HCT116 (cell line): ENCODE measurements at regions not wholly inside any gene's neighbourhood (a gene's known extent, or its start where the extent isn't known, plus 50 kb on each side); places are given as distances from the start of the nearest gene placed in this dataset.

ENCODE experiments used
- ATAC-seq: fragments of 200-7000 bp; cut with Tn5 transposase; 2 replicates; pipeline ENCODE4 v1.9.1; 2020; ENCODE audit warnings: mild to moderate bottlenecking, moderate library complexity
- BruUV-seq: library from RNA; stranded (reverse); fragments of 400-500 nt; replicated peaks from 2 replicates; lab custom pipeline; 2021; lab: Mats Ljungman, UMichigan
- CTCF ChIA-PET: fragments of 300-600 bp; sonication (Branson Sonifier 250); formaldehyde crosslinking; loops from one replicate; lab custom pipeline; 2021; ENCODE audit warnings: antibody characterized with exemption; lab: Charles Lee
- POLR2A ChIA-PET: fragments of 300-600, 350-600 bp; sonication (Branson Sonifier 250); formaldehyde crosslinking; loops from one replicate; lab custom pipeline; 2021; ENCODE audit warnings: antibody characterized with exemption; lab: Charles Lee
- RAD21 ChIA-PET, 2 experiments: fragments of 300-600 bp; sonication (Branson Sonifier 250); formaldehyde crosslinking; loops; one replicate each; lab custom pipeline; 2023; ENCODE audit warnings: low total read pairs in 2 of 2; ENCODE audit not compliant: uncharacterized antibody in 2 of 2, unreplicated experiment in 2 of 2, low non-redundant PET in 1 of 2; lab: Charles Lee
- DNase-seq: peaks from one replicate; pipeline ENCODE4 v3.0.0-alpha.2; 2010; ENCODE audit warnings: low read depth, low spot score
- H2AFZ ChIP-seq: fragments of 200-600 bp; shearing (Covaris generic), sonication (generic); 2 replicates; pipeline ENCODE4 v1.6.1; 2017; ENCODE audit warnings: low read depth, mixed run types, mixed read lengths, antibody characterized with exemption, low read length; ENCODE audit not compliant: poor library complexity, severe bottlenecking
- H3K27ac ChIP-seq: 2 replicates; pipeline ENCODE4 v1.5.1; 2012; ENCODE audit warnings: low read depth, low read length
- H3K27me3 ChIP-seq: fragments of 200-600 bp; sonication (generic); 2 replicates; pipeline ENCODE4 v1.6.1; 2016; ENCODE audit warnings: mixed run types, low read length, mixed read lengths; ENCODE audit not compliant: insufficient read depth
- H3K36me3 ChIP-seq, 2 experiments: fragments of 200-500 bp in 1 of 2; fragments of 200-600 bp in 1 of 2; sonication (Bioruptor generic) in 1 of 2; sonication (generic) in 1 of 2; 2 replicates each; pipeline versions ENCODE4 v1.5.1 to v1.6.1; 2014 to 2016; ENCODE audit warnings: low read length in 2 of 2, inconsistent platforms in 1 of 2, mixed read lengths in 1 of 2, mixed run types in 1 of 2; ENCODE audit not compliant: insufficient read depth in 2 of 2, control insufficient read depth in 1 of 2
- H3K4me1 ChIP-seq, 2 experiments: fragments of 200-600 bp in 1 of 2; sonication (generic) in 1 of 2; 2 replicates each; pipeline versions ENCODE4 v1.5.1 to v1.6.1; 2012 to 2017; ENCODE audit warnings: low read length in 2 of 2, inconsistent platforms in 1 of 2, mild to moderate bottlenecking in 1 of 2, mixed read lengths in 1 of 2, mixed run types in 1 of 2, moderate library complexity in 1 of 2; ENCODE audit not compliant: insufficient read depth in 2 of 2, control insufficient read depth in 1 of 2
- H3K4me2 ChIP-seq: fragments of 200-600 bp; sonication (generic); 2 replicates; pipeline ENCODE4 v1.6.1; 2017; ENCODE audit warnings: mixed run types, low read length, mixed read lengths
- H3K4me3 ChIP-seq, 2 experiments: fragments of 200-600 bp in 1 of 2; sonication (generic) in 1 of 2; replicated peaks in 1 of 2; 2 replicates each; pipeline ENCODE4 v1.5.1; 2011 to 2016; ENCODE audit warnings: low read length in 2 of 2, control low read depth in 1 of 2, low read depth in 1 of 2, mild to moderate bottlenecking in 1 of 2, mixed read lengths in 1 of 2, mixed run types in 1 of 2
- H3K79me2 ChIP-seq: fragments of 200-600 bp; sonication (generic); 2 replicates; pipeline ENCODE4 v1.6.1; 2017; ENCODE audit warnings: mild to moderate bottlenecking, mixed run types, low read length, moderate library complexity, mixed read lengths; ENCODE audit not compliant: insufficient read depth
- H3K9ac ChIP-seq: fragments of 200-600 bp; sonication (generic); 2 replicates; pipeline ENCODE4 v1.6.1; 2016; ENCODE audit warnings: low read length, mixed read lengths
- H3K9me2 ChIP-seq: fragments of 200-600 bp; sonication (generic), shearing (Covaris generic); 2 replicates; pipeline ENCODE4 v1.6.1; 2017; ENCODE audit warnings: mixed run types, mild to moderate bottlenecking, moderate library complexity; ENCODE audit not compliant: insufficient read depth
- H3K9me3 ChIP-seq, 2 experiments: fragments of 200-500 bp in 1 of 2; fragments of 200-600 bp in 1 of 2; sonication (Bioruptor generic) in 1 of 2; sonication (generic) in 1 of 2; 2 replicates each; pipeline ENCODE4 v1.6.1; 2014 to 2017; ENCODE audit warnings: low read length in 2 of 2, mixed read lengths in 2 of 2, inconsistent platforms in 1 of 2, low read depth in 1 of 2, mild to moderate bottlenecking in 1 of 2, mixed run types in 1 of 2, moderate library complexity in 1 of 2; ENCODE audit not compliant: control insufficient read depth in 1 of 2, insufficient read depth in 1 of 2
- H4K20me1 ChIP-seq: fragments of 200-600 bp; sonication (generic), shearing (Covaris generic); 2 replicates; pipeline ENCODE4 v1.6.1; 2017; ENCODE audit warnings: mixed run types, mild to moderate bottlenecking, moderate library complexity; ENCODE audit not compliant: insufficient read depth
- ATF3 ChIP-seq: IDR thresholded peaks from 2 replicates; pipeline ENCODE4 v1.6.1; 2012
- CTCF ChIP-seq, 3 experiments: fragments of 200-600 bp in 1 of 3; sonication (generic) in 1 of 3; IDR thresholded peaks in 2 of 3; conservative IDR thresholded peaks in 1 of 3; 2 replicates each; pipeline ENCODE4 v1.5.1; 2012 to 2017; ENCODE audit warnings: low read depth in 2 of 3, low read length in 2 of 3, antibody characterized with exemption in 1 of 3, borderline replicate concordance in 1 of 3, control low read depth in 1 of 3, mild to moderate bottlenecking in 1 of 3, mixed read lengths in 1 of 3, mixed run types in 1 of 3, moderate library complexity in 1 of 3; ENCODE audit not compliant: insufficient read depth in 1 of 3
- ELF1 ChIP-seq: IDR thresholded peaks from 2 replicates; pipeline ENCODE4 v1.6.1; 2012; ENCODE audit warnings: low read depth, borderline replicate concordance
- EZH2 ChIP-seq: fragments of 200-600 bp; sonication (generic); IDR thresholded peaks from 2 replicates; pipeline ENCODE4 v1.6.1; 2017; ENCODE audit warnings: antibody characterized with exemption, mixed run types
- EZH2phosphoT487 ChIP-seq: fragments of 200-600 bp; IDR thresholded peaks from 2 replicates; pipeline ENCODE4 v1.6.1; 2018; ENCODE audit warnings: antibody characterized with exemption, borderline replicate concordance
- REST ChIP-seq: IDR thresholded peaks from 2 replicates; pipeline ENCODE4 v1.6.1; 2012; ENCODE audit warnings: low read depth
- SIN3A ChIP-seq: IDR thresholded peaks from 2 replicates; pipeline ENCODE4 v1.6.1; 2012; ENCODE audit warnings: low read depth
- ZBTB33 ChIP-seq: IDR thresholded peaks from 2 replicates; pipeline ENCODE4 v1.6.1; 2011; ENCODE audit warnings: mild to moderate bottlenecking, low read length, moderate library complexity; ENCODE audit not compliant: insufficient replicate concordance; ENCODE audit errors: extremely low read depth
- ZNF274 ChIP-seq: fragments of 200-500 bp; sonication (Bioruptor generic); IDR thresholded peaks from 2 replicates; pipeline ENCODE4 v1.6.1; 2014; ENCODE audit warnings: mild to moderate bottlenecking, low read depth, low read length, inconsistent platforms
- intact Hi-C: fragments of 100-400 bp; cut with micrococcal nuclease; formaldehyde crosslinking; loops from 2 replicates; pipeline ENCODE4 v1.10.0; 2022

GRCh38 chr3:3340965-3341895, 161.7 kb upstream of the CRBN start (continued):
- TF ChIP-seq REST: no peak

GRCh38 chr3:3340526-3340925, 161.0 kb upstream of the CRBN start:
- Histone ChIP-seq H4K20me1 (no peaks in the 10 kb centered on the region), H3K27ac (no peak overlapping the region)
- TF ChIP-seq EZH2 (no peak), ZBTB33 (no peak), ATF3 (no peak), ELF1 (no peak), SIN3A (no peak), CTCF (IDR thresholded peaks at IDR 0.05 in 2 of 3, conservative IDR thresholded peaks at IDR 0.05 in 1 of 3; ENCODE audit: borderline replicate concordance in 1 of 3, insufficient read depth in 1 of 3, low read depth in 2 of 3, low read length in 2 of 3) (no peak), ZNF274 (no peak), EZH2phosphoT487 (no peak), REST (no peak)
- TF ChIP-seq, all 23 proteins: peak for 0
- ATAC-seq (no peak), DNase-seq (no peak)
- Histone ChIP-seq H3K9ac (no peak overlapping the region), H3K4me3 (no peak overlapping the region), H2AFZ (no peak overlapping the region), H3K36me3 (no peaks in the 10 kb centered on the region), H3K4me1 (no peaks in the 10 kb centered on the region), H3K9me2 (no peaks in the 10 kb centered on the region), H3K79me2 (no peaks in the 10 kb centered on the region), H3K9me3 (peaks cover 0 to 8% of the 10 kb centered on the region in 2 experiments; a peak in 1 of 4 replicates), H3K27me3 (no peaks in the 10 kb centered on the region), H3K4me2 (no peak overlapping the region)
- intact Hi-C loops: no loop called here
- BruUV-seq: no TSS peak
- ChIA-PET RAD21 (no interaction called here), POLR2A (no interaction called here), CTCF (no interaction called here)
